AG20443 (cell line): ENCODE measurements at regions not wholly inside any gene's neighbourhood (a gene's known extent, or its start where the extent isn't known, plus 50 kb on each side); places are given as distances from the start of the nearest gene placed in this dataset.
"Not testable (repeated sequence)": the region's sequence is repeated elsewhere in the genome, so short reads cannot be mapped to it uniquely, and the experiment has no call there.

Source experiments
- DNase-seq: peaks from one replicate; pipeline ENCODE4 v3.0.0; 2012; ENCODE audit warnings: low spot score, mixed read lengths

GRCh38 chr6:8657522-8657921 is 222.2 kb upstream of the SLC35B3 start:
- no peak for DNase-seq

GRCh38 chr6:8655670-8656454 is 220.5 kb upstream of the SLC35B3 start:
- DNase-seq: no peak

- DNase-seq: no peak
These were observed 217.4 kb upstream of the SLC35B3 start for GRCh38 chr6:8652710-8653109.

- no peak for DNase-seq
These were observed 216.7 kb upstream of the SLC35B3 start for GRCh38 chr6:8651998-8652397.

GRCh38 chr6:8645212-8645611 is 209.9 kb upstream of the SLC35B3 start:
- DNase-seq: no peak

GRCh38 chr6:8644306-8644705 is 209.0 kb upstream of the SLC35B3 start:
- no peak for DNase-seq

GRCh38 chr6:8642854-8643253 is 207.5 kb upstream of the SLC35B3 start:
- no peak for DNase-seq

GRCh38 chr6:8642131-8642530 is 206.8 kb upstream of the SLC35B3 start:
- DNase-seq: no peak

- DNase-seq: no peak
These were observed 204.7 kb upstream of the SLC35B3 start for GRCh38 chr6:8639928-8640649.

- no peak for DNase-seq
These were observed 202.7 kb upstream of the SLC35B3 start for GRCh38 chr6:8637896-8638597.

GRCh38 chr6:8633762-8634161 is 198.4 kb upstream of the SLC35B3 start:
- no peak for DNase-seq

GRCh38 chr6:8628736-8629135 is 193.4 kb upstream of the SLC35B3 start:
- no peak for DNase-seq

GRCh38 chr6:8628063-8628462 is 192.7 kb upstream of the SLC35B3 start:
- DNase-seq: no peak

GRCh38 chr6:8627085-8627861 is 191.9 kb upstream of the SLC35B3 start:
- no peak for DNase-seq

- no peak for DNase-seq
These were observed 189.3 kb upstream of the SLC35B3 start for GRCh38 chr6:8624665-8625064.

- no peak for DNase-seq
These were observed 188.1 kb upstream of the SLC35B3 start for GRCh38 chr6:8623441-8623840.

GRCh38 chr6:8619853-8620252 is 184.5 kb upstream of the SLC35B3 start:
- no peak for DNase-seq

- not testable (repeated sequence) for DNase-seq
These were observed 184.1 kb upstream of the SLC35B3 start for GRCh38 chr6:8619408-8619807.

- no peak for DNase-seq
These were observed 173.4 kb upstream of the SLC35B3 start for GRCh38 chr6:8608737-8609136.

GRCh38 chr6:8589941-8590729 is 154.8 kb upstream of the SLC35B3 start:
- no peak for DNase-seq

- no peak for DNase-seq
These were observed 152.8 kb upstream of the SLC35B3 start for GRCh38 chr6:8588176-8588575.
